ENCODE measurements at regions not wholly inside any gene's neighbourhood (a gene's known extent, or its start where the extent isn't known, plus 50 kb on each side); places are given as distances from the start of the nearest gene placed in this dataset.
"Not testable (repeated sequence)": the region's sequence is repeated elsewhere in the genome, so short reads cannot be mapped to it uniquely, and the experiment has no call there.

DNA sequence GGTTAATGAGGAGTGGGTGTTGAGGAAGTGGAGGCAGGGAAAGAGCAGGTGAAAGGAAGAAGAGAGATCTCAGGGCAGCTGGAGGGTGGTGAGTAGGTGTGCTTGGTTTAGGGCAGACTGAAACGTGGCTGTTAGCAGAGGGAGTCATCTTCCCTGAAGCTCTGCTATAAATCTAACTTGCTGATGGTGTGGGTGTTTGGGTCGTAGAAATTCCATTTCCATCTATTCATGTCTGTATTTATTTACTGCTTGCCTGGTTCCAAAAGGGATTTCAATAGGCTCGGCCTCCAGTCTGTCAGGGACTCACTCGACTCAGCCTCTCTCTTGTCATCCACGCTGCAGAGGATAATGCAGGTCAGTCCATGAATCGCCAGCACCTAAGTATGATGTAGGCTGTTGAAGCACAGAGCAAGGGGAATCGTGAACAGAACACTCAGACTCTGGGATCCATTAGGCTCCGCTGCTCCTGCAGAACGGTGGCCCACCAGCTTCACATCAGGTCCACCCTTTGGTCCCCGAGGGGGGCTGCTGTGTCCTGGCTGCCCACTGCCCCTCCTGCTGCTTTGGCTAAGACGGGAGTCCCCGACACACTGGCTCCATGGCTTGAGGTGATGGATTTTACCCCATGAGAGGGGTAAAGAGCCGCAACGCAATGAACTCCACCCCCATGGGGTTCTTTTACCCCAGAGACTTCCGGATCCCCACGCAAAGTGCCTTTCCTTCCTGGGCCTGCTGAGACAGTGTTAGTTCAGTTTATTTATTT is 156.2 kb downstream of the RHOU start:
- DNase-seq (ENCODE audit: low spot score): no peak

DNA sequence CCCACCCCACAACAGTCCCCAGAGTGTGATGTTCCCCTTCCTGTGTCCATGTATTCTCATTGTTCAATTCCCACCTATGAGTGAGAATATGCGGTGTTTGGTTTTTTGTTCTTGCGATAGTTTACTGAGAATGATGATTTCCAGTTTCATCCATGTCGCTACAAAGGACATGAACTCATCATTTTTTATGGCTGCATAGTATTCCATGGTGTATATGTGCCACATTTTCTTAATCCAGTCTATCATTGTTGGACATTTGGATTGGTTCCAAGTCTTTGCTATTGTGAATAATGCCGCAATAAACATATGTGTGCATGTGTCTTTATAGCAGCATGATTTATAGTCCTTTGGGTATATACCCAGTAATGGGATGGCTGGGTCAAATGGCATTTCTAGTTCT is 156.9 kb downstream of the RHOU start:
- not testable (repeated sequence) for DNase-seq (ENCODE audit: low spot score)

DNA sequence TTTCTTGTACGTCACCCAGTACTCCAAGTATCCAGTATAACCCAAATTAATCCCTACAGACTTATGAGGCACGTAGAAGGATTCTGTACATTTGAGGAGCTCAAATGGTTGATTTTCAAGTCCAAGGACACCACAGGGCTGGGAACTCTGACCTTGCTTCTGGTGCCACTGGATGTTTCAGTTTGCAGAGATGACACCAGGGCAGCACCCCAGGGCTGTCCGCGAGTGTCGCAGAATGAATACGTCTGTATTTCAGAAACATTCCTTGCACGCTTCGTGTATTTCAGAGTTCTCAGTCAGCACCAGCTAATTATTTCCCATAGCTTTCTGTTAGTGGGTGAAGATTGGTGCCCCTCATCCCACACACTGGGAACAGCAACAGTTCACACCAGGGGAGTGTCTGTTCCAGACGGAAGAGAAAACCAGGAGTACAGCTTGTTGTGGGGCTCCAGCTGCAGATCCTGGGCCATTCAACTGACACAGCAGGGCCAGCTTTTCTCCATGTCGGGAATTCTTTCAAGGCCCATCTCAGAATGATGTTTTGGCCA is 159.2 kb downstream of the RHOU start:
- DNase-seq (ENCODE audit: low spot score): no peak

DNA sequence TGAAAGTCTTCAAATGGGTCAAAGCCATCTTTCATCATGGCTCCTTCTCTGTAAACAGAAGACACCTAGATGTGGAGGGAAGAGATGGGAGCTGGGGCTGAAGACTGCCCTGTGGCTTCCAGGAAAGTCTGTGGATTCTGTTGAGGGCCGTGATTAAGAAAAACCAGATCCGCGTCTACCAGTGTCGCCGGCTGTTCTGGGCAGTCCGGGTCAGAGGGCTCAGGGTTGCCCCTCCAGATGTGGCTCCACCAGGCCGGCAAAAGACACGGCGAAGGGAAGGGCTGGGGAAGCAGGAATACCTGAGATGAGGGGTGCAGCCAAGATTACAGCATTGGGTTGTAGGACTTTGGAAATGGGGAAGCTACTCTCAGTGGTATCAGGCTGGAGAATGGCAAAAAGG is 162.6 kb downstream of the RHOU start:
- DNase-seq (ENCODE audit: low spot score): no peak

DNA sequence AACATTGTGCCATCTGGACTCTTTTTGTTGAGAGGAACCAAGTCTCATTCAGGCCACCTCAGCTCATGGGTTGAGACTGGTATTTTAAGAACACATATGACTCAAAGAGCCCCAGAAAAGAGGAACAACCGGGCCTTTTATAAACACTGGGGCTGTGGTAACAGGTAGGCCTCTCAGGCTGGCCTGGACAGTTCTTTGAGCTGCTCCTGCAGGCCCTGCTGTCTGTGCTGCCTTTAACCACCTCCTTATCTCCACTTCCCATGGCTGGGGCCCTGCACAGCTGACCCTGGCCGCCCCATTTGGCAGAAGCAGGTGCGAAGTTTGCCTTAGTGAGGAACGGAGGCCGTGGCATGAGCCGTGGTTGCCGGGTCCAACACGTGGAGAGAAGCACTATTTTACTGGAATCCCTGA is 163.3 kb downstream of the RHOU start:
- DNase-seq (ENCODE audit: low spot score): no peak

DNA sequence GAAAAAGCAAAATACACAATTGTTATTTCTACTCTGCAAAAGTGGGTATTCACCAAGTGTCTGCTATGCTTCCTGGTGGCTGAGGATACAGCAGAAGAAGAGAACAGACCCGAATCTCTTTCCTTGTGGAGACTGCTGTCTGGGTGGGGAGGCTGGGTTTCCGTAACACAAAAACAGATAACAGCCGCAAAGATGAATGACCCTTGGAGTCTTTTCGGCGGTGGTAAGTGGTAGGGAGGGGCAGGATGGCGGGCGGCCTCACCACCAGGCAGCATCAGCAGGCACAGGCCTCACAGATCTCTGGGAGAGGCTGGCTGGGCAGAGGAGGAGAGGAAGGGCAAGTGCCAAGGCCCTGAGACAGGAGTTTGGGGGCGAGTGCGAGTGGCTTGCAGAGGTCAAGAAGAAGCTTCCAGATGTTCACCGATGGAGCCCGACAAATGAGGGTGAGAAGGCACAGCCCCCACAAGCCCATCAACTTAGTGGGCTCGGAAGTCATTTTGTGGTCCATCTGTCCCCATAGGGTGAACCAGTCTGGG is 164.2 kb downstream of the RHOU start:
- peak; percentile 53 for DNase-seq (ENCODE audit: low spot score)

DNA sequence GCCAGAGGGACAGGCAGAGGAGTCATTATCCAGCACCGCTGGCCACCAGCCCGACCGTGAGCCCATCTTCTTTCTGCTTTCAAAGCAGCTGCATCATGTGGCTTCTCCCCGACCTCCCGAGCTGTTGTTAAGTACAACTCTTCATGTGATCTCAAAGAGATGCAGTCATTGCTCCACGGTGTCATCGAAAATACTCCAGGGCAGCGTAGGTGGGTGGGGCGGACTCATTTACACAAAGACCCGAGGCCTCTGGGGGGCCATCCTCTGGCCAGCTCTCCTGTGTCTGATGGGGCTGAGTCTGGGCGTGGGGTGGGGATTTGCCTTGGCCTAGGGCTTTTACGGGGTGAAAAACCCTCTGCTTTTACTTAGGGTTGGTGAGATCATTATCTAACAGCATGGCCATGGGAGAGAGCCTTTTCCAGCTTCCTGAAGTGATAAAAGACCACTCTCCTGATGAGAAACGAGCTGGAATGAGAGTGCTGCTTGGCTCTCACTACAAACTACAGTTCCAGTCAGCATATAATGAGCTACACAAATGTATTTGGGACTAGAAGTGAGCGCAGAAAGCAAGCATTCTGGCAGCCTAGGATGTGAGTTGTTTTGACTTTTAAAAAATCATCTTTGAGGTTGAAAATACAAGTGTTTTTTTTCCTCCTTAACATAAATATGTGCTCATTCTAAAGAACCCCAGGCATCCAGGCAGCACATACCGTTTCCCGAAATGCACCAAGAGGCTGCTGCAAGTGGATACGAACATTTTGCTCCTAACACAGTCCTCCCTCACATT is 165.0 kb downstream of the RHOU start:
- peak; percentile 82 for DNase-seq (ENCODE audit: low spot score)

DNA sequence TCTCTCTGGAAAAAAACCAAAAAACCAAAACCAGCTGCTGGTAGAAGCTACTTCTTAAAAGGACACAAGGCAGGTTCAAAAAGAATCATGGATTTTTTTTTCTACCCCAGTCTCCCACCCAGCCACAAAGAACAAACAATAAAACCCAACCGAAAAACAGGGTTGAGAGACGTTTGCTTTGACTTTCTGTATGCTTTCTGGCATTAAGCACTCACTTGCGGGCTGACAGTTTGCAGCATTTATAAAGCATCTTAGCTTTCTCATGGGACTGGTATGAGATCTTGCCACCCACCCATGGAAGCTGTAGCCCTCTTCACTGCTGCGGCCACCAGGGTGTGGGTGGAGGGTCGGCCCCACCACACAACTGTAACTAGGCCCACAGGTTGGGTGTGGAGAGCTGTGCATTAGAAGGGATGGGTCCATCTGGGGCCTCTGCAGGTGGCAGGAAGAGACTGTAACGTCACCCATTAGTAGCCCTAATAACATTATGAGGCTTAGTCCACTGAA is 165.7 kb downstream of the RHOU start:
- DNase-seq (ENCODE audit: low spot score): no peak

DNA sequence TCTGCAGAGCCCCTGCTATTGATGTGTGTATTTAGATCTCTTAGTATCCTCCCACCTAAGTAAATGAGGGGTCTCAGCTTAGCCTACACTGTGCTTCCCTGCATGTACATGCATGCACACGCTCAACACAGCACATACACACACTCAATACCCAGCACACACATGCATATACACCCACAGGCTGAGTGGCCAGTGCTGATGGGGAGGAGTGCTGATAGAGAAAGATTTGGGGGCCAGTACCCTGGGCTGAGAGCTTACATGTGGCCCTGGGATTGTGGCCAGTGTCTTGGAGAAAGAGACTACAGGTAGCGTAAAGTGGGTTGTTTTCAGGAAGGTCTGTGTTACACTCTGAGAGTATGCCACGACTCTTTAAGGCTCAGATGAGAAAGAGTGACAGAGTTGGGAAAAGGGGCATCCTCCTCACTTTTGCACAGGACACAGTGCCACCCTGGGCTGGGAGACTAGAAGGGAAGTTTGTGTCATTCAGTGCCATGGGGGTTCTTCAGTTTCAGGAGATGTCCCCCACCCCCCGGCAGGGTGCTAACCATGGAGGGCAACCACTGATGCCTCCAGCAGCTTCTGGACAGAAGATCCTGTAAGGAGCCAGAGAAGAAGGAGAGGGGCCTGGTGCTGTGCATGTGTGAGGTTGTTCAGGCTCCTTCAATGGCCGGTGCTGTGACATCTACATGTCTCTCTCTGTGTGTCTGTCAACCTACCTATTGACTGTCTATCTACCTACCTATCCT is 166.8 kb downstream of the RHOU start:
- DNase-seq (ENCODE audit: low spot score): no peak

DNA sequence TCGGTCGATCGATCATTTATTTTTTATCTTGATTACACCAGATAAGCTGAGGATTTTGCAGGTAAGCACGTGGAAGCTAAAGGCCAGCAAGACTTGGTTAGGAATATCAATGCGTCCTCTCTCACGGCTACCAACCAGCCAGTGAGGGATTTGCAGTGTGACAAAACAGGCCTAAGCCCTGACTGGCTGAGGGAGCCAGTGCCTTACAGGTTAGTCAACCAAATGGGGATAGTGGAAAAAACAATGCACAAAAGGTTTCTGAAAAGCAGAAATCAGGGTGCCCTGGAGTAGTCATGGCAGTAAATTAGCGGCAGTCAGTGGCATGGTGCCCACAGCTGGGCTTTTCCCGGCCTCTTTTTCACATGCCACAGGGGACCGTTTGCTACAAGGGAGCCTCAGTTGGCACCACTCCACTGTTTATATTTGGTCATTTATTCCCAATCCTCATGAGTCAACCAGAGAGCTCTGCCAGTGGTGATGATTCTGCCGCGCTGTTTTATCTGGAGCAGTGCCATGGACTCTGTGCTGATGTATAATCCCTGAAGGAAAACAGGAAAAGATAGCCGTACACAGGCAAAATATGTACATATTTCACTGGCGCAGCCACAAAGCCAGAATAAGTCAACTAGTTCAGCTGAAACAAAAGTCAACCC is 167.6 kb downstream of the RHOU start:
- no peak for DNase-seq (ENCODE audit: low spot score)

DNA sequence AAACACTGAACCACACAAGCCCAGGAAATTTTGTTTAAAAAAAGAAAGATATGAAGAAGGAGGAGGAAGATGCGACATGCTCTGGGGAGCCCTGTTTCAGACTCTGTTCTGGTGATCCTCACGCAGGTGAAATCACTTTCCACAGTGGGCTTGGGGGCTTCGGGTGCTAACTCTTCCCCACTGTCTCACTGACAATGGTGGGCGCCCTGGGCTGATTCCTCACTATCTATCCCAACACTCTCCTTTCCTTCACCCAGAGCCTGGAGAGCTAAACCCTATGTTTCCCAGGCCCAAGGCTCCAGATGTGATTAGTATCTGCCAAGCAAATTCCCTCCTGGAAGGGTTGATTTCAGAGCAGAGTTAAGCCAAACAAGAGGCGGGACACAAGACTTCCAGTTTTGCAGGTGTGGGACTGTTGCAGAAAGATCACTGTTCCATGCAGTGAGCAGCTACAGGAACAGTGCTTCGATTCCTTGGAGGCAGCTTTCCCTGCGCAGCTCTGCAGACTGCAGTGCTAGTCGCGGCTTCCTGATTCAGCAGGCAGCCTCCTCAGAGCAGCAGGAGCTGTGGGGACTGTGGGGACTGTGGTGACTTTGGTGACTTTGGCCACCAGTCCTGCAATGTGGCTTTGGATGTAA is 168.3 kb downstream of the RHOU start:
- DNase-seq (ENCODE audit: low spot score): peak; percentile 38

DNA sequence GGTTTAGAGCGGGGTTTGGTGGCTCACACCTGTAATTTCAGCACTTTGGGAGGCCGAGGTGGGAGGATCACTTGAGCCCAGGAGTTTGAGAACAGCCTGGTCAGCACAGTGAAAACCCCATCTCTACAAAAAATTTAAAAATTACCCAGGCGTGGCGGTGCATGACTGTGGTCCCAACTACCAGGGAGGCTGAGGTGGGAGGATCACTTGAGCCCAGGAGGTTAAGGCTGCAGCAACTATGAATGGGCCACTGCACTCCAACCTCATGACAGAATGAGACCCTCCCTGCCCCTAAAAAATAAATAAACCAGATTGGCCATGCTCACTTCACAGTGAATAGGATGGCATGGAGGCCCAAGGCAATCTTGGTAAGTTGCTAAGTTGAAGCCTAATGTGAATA is 168.9 kb downstream of the RHOU start:
- DNase-seq (ENCODE audit: low spot score): no peak

DNA sequence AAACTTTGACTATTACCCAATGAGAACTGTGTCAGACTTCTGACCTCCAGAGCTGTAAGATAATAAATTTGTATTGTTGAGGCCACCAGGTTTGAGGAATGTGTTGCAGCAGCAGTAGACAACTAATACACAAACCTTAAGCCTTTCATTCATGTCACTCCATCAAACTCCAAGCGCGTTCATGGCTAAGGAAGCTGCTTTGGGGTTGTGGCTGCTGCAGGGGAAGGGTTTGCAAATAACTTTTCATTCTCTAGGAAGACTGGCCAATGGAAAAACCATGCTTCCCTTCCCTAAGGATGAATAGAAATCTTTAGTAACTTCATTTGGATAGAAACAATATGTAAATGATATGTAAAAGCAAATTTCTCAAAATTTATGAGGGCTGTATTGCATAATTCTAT is 170.4 kb downstream of the RHOU start:
- no peak for DNase-seq (ENCODE audit: low spot score)

DNA sequence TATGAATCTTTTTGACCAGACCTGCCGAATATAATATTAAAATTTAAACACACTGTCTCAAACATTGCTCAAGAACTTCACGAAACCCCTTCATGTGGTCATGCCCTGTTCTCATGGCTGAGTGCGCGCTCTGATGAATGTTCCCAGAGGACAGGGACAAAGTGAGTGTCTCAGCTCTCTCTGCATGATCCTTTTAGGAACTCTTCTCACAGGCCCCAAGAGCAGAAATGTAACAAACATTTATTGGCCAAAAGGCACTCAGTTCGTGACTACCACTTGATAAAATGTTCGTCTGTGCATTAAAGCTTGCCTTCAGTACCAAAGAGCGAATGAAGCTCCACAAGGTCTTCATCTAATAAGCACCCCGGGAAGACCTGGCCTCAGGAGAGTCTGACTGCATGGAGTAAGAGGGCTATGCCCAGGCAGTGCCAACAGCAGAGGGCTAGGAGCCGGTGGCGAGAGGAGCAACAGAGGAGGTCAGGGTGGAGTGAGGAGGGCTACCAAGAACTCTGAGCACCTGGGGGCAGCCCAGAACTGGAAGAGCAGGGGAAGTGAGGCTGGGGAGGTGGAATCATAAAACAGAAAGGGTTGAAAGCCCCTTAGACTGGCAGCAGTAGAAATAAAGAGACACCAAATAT is 171.1 kb downstream of the RHOU start:
- no peak for DNase-seq (ENCODE audit: low spot score)

DNA sequence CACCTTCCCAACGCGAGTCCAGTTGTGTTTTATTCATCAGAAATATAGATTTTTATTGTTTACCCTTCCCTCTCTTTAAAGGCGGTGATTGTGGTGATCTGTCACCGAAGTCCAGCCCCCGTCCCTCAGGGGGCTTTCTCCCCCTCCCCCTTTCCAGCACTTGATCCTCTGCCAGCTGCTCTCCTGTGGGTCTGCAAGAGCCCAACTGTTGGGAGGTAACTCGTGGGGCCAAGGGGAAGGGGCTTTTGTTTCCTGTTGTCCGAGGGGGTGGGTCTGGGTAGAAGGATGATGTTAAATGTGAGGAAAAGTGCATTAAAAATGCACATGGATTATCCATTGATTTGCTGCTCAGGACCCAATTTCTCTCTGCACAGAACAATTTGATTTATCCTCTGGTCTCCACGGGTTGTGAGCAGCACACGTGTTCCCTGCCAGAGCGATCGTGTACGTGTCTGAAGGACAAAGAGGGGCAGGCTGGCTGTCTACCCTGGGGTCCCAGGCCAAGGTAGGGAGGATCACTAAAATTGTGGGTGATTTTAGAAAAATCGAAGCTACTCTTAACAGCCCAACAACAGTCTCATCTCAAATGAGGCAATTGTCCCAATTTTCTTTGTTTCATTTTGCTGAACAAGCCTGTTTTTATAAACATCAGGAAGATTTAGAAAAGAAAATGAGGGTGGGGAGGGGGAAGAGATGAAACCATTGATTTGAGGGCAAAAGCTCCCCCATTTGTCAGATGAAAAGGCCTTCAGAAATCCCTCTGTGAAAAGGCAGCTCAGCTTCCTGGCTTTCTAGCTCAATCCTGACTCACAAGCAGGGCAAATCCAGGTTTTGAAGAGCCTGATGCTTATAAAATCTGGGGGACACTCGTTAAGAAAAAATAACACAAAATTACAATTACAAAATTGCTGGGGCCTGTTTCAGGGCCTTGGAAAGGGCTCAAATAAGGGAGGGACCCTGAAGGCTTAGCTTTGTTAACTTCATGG is 176.2 kb downstream of the RHOU start:
- peak; percentile 64 for DNase-seq (ENCODE audit: low spot score)

DNA sequence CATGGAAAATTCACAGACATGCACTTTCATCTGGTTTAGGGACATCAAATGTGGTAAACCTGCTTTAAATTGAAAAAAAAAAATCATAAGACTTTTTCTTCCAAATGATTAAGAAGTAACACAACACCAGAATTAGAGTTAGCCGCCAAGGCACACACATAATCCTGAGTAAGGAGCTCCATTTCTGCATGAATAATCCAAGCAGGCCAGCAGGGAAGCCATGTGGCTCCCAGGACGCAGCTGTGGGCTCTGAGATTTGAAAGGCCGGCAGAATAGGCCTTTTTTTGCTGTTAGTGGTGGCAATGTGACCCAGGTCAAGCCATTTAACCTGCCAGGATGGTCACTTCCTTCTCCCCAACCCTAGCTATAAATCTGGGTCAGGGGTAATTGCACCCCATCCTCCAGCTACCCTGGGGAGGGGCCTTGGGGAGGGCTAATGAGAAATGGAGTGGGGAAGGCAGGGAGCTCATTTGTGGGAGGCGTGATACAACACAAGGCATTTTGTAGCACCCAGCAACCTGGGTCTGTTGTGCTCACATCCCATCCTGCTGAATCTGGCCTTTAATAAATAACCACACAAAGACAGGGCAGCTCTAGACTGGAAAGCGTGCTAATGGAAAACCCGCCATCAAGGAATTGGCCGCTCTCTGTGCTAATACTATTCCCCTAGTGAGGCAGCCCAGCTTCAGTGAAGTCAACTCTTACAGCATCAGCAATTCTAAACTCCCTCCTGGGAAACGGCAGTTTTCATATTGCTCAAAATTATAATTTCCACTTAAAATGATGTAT is 178.5 kb downstream of the RHOU start:
- no peak for DNase-seq (ENCODE audit: low spot score)

DNA sequence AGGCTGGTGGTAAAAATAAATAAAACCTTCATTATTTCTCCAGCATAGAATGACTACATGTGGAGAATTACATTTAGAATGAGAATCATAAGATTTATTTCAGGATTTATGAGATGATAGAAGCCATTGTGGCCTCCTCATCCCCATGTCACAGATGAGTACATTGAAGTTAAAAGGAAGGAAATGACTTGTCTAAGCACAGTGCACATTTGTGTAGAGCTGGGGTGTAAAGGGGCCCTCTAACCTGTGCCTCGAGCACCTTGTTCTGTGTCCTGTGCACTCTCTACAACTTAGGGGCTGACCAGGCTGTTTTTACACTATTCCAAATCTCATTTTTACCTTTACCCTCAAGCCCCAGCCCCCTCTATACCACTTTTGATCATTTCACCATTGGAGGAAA is 179.4 kb downstream of the RHOU start:
- DNase-seq (ENCODE audit: low spot score): no peak

DNA sequence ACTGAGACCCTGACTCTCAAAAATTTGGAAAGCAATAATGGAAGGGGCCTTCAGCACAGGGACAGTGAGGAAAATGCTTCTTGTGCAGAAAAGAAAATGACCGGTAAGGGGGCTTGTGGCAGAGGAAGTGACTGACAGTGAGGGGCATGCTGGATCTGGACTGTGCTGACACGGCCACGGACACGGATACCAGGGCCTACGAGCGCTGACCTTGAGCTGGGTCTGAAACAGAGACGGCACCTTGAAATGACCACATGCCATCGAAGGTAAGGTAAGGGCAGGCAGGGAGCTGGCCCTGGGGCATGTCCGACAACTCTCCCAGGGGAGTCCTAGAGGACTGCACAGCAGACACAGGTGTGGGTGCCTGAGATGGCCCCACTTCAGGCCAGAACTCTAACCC is 182.1 kb downstream of the RHOU start:
- no peak for DNase-seq (ENCODE audit: low spot score)
